ENCODE measurements at regions not wholly inside any gene's neighbourhood (a gene's known extent, or its start where the extent isn't known, plus 50 kb on each side); places are given as distances from the start of the nearest gene placed in this dataset.

DNA sequence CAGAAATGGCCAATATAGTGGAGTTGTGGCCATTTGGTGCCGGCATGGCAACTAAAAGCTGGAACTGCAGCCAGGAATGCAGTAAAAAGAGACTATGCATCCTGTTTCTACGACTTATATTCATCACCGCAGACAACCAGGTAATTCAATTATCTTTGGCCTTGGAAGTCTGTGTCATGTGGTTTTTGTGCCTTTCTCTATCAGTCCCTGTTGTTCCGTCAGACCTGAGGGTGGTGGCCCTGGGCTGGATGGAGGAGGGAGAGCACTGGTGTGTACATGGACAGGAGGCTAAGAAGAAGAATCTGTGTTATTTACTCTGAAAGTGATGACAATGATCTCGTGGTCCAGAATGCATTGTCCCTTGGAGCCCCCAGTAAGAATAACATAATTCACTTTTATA lies 852.6 kb downstream of the VRK1 start:
- TF ChIP-seq CTCF (IDR thresholded peaks at IDR 0.05) = no peak
- no peak for TF ChIP-seq POLR2AphosphoS5 (IDR thresholded peaks at IDR 0.05)
- no peak for TF ChIP-seq POLR2A (IDR thresholded peaks at IDR 0.05)

All from breast epithelium (tissue), 3 donors.